LNCAP (cell line): ENCODE measurements at regions not wholly inside any gene's neighbourhood (a gene's known extent, or its start where the extent isn't known, plus 50 kb on each side); places are given as distances from the start of the nearest gene placed in this dataset.

Experiments
- CTCF ChIP-seq: fragments of 450-650 bp; IDR thresholded peaks from 2 replicates; pipeline ENCODE4 v1.5.1; 2017; ENCODE audit warnings: mild to moderate bottlenecking

- no peak for TF ChIP-seq CTCF
These were observed 65.1 kb upstream of the NXT1 start for GRCh38 chr20:23285536-23285935.

- no peak for TF ChIP-seq CTCF
These were observed 66.6 kb upstream of the NXT1 start for GRCh38 chr20:23284009-23284408.

- TF ChIP-seq CTCF, result no peak
These were observed 67.3 kb upstream of the NXT1 start for GRCh38 chr20:23283096-23283850.

- TF ChIP-seq CTCF, result no peak
These were observed 68.0 kb upstream of the NXT1 start for GRCh38 chr20:23282546-23282945.

- no peak for TF ChIP-seq CTCF
These were observed 68.5 kb upstream of the NXT1 start for GRCh38 chr20:23282111-23282510.

- no peak for TF ChIP-seq CTCF
These were observed 70.8 kb upstream of the NXT1 start for GRCh38 chr20:23279836-23280235.

- TF ChIP-seq CTCF, result no peak
These were observed 72.4 kb upstream of the NXT1 start for GRCh38 chr20:23278172-23278571.

GRCh38 chr20:23277316-23277715 lies 73.3 kb upstream of the NXT1 start:
- TF ChIP-seq CTCF, result no peak
